NCI-H2196 treated with DMSO at 0.1 percent for 48 hours (cell line): ENCODE measurements at regions not wholly inside any gene's neighbourhood (a gene's known extent, or its start where the extent isn't known, plus 50 kb on each side); places are given as distances from the start of the nearest gene placed in this dataset.

Experiments used
- DNase-seq: peaks from one replicate; lab custom pipeline; 2025; ENCODE audit not compliant: unreplicated experiment; lab: John Stamatoyannopoulos, UW

- no peak for DNase-seq
These were observed 52.8 kb downstream of the SOX2 start for GRCh38 chr3:181764544-181764943.

DNA sequence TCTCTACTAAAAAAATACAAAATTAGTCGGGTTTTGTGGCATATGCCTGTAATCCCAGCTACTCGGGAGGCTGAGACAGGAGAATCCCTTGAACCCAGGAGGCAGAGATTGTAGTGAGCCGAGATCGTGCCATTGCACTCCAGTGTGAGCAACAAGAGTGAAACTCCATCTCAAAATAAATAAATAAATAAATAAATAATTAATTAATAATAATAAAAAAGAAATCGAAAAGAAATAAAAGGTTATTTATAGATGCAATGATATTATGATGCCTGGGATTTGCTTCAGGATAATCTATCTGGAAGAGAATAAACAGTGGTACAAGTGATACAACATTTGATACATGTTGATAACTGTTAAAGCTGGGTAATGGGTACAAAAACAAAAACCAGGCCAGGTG lies 58.6 kb downstream of the SOX2 start:
- no peak for DNase-seq

DNA sequence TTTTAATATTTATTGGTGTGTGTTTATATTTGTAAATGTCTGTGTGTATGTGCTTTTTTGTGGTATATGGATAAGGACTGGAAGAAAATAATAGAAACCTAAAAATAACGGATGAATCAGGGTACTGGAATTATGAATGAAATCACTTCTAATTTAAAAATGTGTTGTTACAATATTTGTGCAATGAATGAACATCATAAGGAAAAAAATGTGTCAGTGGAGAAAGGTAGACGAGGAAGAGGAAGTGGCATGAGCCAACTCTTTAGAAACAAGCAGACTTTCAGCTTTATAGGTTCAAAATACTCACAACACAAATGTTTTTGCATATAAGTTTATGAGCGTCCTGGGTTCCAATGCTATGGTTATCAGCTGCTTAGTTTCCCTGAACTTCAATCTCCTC lies 59.4 kb downstream of the SOX2 start:
- DNase-seq, result no peak

DNA sequence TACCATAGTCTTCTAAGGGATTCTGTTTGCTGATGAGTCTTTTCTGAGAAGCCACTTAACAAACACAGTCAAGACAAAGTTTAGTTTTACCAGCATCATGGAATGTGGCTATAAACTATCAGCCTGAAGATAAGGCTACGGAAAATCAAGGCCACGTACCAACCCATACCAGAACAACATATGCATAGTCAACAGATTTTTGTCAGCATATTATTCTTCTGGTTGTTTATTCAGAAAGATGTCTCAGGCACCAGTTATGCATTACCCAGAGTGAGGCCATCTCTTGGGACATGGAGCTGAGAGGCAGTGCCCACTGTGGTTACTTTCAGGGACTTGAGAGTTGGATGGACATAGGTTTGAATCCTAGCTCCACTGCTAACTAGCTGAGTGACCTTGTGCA lies 60.4 kb downstream of the SOX2 start:
- DNase-seq, result no peak

DNA sequence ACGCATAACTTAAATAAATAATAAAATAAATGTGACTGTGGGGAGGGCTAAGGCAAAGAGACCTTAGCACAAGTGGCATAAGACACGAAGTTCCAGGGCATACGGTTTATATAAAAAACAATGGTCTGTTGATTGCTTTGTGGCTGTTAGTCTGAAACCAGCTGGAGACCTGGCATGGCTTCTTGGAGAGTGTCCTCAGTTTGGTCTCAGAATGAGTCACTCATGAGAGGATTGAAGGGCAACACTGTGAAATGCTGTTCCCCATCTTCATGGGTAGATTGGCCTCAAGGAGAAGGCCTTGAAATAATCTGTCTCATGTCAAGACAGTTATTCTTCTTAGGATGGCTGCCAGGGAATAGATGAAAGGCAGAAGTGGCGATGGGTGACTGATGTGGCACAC lies 62.2 kb downstream of the SOX2 start:
- no peak for DNase-seq

- DNase-seq, result no peak
These were observed 70.7 kb downstream of the SOX2 start for GRCh38 chr3:181782306-181782954.

DNA sequence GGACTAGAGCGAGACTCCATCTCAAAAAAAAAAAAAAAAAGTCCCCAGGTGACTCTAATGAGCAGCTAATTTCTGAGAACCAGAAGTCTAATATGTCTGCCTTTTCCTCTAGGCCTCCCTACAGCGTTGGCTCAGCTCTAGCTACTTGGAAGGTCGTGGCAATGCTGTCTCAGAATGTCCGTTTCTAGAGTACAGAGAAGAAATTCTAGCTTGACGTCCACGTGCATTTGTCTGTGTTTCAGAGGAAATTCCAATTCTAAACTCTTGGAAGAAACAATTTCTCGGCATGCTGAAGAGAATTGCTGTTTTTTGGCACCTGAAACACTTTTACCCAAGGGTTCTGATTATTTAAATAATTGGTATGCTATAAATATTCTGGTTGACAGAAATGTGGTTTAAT lies 78.8 kb downstream of the SOX2 start:
- no peak for DNase-seq

GRCh38 chr3:181791056-181791955 lies 79.6 kb downstream of the SOX2 start:
- no peak for DNase-seq

DNA sequence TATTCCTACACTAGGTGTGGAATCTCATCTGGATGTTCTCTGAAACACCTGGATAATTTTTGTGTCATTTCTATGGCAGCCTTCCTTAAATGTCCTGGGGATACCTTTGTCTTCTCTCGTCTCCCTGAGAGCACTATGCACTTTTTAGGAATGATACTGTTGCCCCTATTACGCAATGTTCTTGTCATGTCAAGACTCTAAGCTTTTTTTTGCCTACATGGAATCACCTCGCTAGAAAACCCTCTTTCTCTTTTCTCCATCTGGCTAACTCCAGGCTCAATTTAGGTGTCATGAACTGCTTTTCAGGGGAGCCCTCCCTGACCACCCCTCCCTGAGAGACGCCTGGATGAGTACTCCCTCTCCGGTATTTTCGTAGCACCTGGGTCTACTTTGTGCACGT lies 81.3 kb downstream of the SOX2 start:
- no peak for DNase-seq

GRCh38 chr3:181794011-181794790 lies 82.5 kb downstream of the SOX2 start:
- no peak for DNase-seq

GRCh38 chr3:181796641-181797040 lies 84.9 kb downstream of the SOX2 start:
- no peak for DNase-seq

GRCh38 chr3:181797431-181797830 lies 85.7 kb downstream of the SOX2 start:
- no peak for DNase-seq

DNA sequence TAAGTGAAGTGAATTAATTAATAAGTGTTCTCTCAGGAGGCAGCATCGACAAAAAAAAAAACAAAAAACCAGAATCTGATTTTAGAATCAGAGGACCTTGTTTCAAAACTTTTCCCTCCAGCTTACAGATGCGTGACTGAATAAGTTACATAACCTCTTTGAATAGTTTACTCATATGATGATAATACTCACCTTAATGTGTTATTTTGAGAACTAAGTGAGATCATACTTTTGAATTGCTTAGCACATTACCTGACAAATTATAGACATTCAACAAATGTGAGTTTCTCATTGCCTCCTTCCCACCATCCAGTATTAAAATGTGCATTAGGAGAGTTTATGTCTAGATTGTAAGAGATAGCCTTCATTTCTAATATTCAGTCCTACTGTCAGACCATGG lies 94.0 kb downstream of the SOX2 start:
- no peak for DNase-seq

DNA sequence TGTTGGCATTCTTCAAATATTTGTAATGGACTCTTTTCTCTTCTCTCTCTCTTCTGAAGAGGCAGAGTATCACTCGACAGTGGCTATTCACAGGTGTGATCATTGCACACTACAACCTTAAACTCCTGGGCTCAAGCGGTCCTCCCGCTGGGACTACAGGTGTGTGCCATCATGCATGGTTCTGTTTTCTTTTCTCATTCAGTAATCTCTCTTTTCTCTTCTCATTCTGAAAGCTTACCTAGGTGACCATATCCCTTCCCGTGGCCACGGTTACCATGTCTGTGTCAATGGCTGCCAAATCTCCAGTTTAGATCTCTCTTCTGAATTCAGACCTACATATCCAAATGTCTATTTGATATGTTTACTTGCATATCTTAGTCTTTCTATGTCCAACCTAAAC lies 96.3 kb downstream of the SOX2 start:
- DNase-seq, result no peak

GRCh38 chr3:181823716-181824115 lies 112.0 kb downstream of the SOX2 start:
- DNase-seq, result no peak

- DNase-seq, result no peak
These were observed 113.2 kb downstream of the SOX2 start for GRCh38 chr3:181824961-181825360.

DNA sequence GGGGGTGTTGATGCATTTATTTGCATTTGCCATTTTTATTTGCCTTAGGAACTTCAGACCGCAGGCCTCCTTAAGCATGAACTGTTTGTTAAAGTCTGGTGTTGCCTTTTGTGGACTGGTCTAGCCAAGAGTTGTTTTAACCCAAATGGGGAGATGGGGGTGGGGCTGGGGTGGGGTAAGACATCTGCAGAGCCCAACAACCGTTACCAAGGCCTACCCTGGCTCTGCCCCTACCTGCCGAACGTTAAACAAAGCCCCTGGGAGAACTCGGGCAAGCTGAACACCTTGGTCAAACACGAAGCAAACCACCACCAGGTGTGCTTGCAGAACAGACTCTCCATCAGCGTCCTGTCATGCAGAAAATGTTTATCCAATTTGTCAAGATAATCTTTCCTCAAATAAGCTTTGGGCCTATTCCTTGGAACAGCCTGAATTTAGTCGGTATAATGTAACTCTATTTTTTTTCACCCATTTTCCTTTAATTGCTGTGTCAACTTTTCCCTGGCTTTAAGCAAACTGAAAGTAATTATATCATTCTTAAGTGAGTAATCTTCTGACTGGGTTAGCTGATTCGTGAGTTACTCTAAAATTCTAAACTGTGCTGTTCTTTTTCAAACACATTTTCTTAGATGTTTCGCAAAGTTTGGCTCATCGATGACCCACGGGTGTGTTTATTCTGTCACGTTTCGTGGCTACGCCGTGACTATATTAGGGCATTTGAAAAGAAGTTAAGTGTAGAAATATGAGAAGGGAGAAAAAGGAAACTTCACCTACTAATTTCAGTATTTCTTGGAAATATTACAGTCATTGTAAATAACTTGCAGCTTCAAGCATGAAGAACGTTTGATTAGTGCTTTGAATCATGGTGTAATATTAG lies 127.6 kb downstream of the SOX2 start:
- DNase-seq, result peak; percentile 80

GRCh38 chr3:181839916-181840297 lies 128.2 kb downstream of the SOX2 start:
- DNase-seq, result no peak

DNA sequence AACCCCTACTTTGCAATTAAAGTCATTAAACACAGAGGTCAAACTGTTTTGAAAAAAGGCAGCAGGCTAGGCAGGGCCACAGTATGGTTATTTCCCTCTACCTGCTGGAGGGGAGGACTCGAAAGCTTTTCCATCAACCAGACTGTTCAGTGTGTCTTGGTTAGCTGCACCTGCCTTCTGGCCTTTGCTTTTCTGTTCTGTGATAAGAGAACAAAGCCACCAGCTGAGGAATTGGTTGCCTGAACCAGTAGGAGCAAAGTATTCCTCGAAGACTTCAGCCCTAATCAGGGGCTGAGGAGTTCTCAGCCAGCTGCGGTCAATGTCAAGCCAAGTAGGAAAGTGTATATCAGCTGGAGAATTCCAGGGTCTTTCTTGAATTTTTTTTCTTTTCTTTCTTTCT lies 132.5 kb downstream of the SOX2 start:
- DNase-seq, result no peak

DNA sequence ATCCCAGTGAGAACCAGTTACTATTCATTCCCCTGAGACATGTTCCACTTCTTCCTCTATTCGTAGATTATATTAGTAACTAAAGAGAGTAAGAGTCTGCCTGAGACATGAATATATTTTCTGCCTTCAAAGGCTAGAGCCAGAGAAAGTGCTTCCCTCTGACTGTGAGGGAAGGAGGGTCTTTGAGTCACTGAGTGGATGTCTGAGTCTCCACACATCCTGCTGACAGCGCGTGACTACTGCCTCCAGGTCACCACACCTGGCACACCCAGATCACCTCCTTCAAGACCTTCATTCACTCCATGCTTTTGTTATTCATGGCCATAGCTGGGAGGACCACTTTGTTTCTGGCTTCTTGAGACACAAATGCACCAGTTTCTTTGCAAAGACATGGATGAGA lies 135.6 kb downstream of the SOX2 start:
- no peak for DNase-seq

- DNase-seq, result no peak
These were observed 139.3 kb downstream of the SOX2 start for GRCh38 chr3:181851063-181851462.
